Gastrocnemius medialis (tissue), 4 donors: ENCODE measurements at regions not wholly inside any gene's neighbourhood (a gene's known extent, or its start where the extent isn't known, plus 50 kb on each side); places are given as distances from the start of the nearest gene placed in this dataset.

Experiments
- ATAC-seq, 2 donors: fragments of 150-250 bp; one replicate each; pipeline ENCODE4 v1.9.1; 2016
- DNase-seq, 2 donors: peaks; one replicate each; pipeline ENCODE4 v3.0.0-alpha.2; 2019
- H3K27ac ChIP-seq, 4 donors: fragments of 200-600 bp; sonication (generic); 1 replicate in 1 of 4; 2 replicates in 3 of 4; pipeline ENCODE4 v1.5.1; 2016 to 2018; ENCODE audit warnings: mild to moderate bottlenecking in 2 of 4, moderate library complexity in 1 of 4
- H3K27me3 ChIP-seq, 3 donors: fragments of 200-600 bp; sonication (generic) in 2 of 3; 1 replicate in 1 of 3; 2 replicates in 2 of 3; pipeline versions ENCODE4 v1.5.1 to v1.6.0; 2016 to 2019; ENCODE audit warnings: mild to moderate bottlenecking in 1 of 3, moderate library complexity in 1 of 3
- H3K36me3 ChIP-seq, 2 donors: fragments of 200-600 bp; sonication (generic) in 1 of 2; one replicate each; pipeline ENCODE4 v1.5.1; 2017 to 2018
- H3K4me1 ChIP-seq, 2 donors: fragments of 200-600 bp; sonication (generic) in 1 of 2; one replicate each; pipeline ENCODE4 v1.5.1; 2016 to 2017; ENCODE audit warnings: mild to moderate bottlenecking in 2 of 2
- H3K4me3 ChIP-seq, 4 donors: fragments of 200-600 bp; sonication (generic) in 3 of 4; 1 replicate in 1 of 4; 2 replicates in 3 of 4; pipeline ENCODE4 v1.5.1; 2016 to 2019; ENCODE audit warnings: mild to moderate bottlenecking in 2 of 4
- H3K9me3 ChIP-seq, 3 donors: fragments of 200-600 bp; sonication (generic) in 2 of 3; 1 replicate in 1 of 3; 2 replicates in 2 of 3; pipeline ENCODE4 v1.5.1; 2016 to 2019
- POLR2A ChIP-seq, 2 donors: fragments of 450-650 bp; IDR thresholded peaks; one replicate each; pipeline ENCODE4 v1.6.1; 2017; ENCODE audit warnings: antibody characterized with exemption in 2 of 2, mild to moderate bottlenecking in 2 of 2, moderate library complexity in 2 of 2
- in situ Hi-C, 4 donors: fragments of 200-750 bp; cut with MboI; loops; one replicate each; pipeline versions ENCODE4 v1.15.0 to v1.8.0; 2017; ENCODE audit warnings: low sequenced_read_pairs in 4 of 4
- intact Hi-C: fragments of 100-400 bp; cut with DNase I; formaldehyde crosslinking; loops from one replicate; pipeline ENCODE4 v1.15.1; 2023; ENCODE audit warnings: low total_unique reads
- TF ChIP-seq, protein P1 (sequence below), 5 experiments: fragments of 450-650 bp in 3 of 5; fragments of 200-600 bp in 2 of 5; sonication (generic) in 2 of 5; IDR thresholded peaks in 4 of 5; conservative IDR thresholded peaks in 1 of 5; 1 replicate in 4 of 5; 2 replicates in 1 of 5; pipeline ENCODE4 v1.5.1; 2016 to 2019; ENCODE audit warnings: antibody characterized with exemption in 5 of 5, mild to moderate bottlenecking in 3 of 5, moderate library complexity in 3 of 5

DNA sequence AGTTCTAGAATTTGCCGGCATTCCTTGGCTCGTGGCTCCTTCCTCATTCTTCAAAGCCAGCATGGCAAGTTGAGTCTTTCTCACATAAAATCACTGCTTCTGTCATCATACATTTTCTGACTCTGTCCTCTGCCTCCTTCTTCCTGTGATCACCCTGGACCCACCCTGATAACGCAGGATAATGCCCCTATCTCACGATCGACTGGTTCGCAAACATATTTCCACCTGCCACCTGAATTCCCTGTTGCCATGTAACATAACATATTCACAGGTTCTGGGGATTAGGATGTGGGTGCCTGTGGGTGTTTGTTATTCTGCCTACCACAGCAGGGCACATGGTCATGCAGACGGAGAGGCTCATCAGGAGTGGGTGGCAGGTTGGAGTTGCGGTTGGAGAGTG, 177.7 kb downstream of the NHLRC3 start:
- no peaks in the 10 kb centered on the region for H3K36me3 ChIP-seq
- in situ Hi-C loops (no loop called here), intact Hi-C loops (no loop called here)
- H3K27ac ChIP-seq, result no peak overlapping the region
- no peaks in the 10 kb centered on the region for H3K4me1 ChIP-seq
- DNase-seq (no peak), ATAC-seq (no peak)
- no peak overlapping the region for H3K4me3 ChIP-seq
- no peaks in the 10 kb centered on the region for H3K9me3 ChIP-seq
- H3K27me3 ChIP-seq, result no peaks in the 10 kb centered on the region
- TF ChIP-seq, protein P1, sequence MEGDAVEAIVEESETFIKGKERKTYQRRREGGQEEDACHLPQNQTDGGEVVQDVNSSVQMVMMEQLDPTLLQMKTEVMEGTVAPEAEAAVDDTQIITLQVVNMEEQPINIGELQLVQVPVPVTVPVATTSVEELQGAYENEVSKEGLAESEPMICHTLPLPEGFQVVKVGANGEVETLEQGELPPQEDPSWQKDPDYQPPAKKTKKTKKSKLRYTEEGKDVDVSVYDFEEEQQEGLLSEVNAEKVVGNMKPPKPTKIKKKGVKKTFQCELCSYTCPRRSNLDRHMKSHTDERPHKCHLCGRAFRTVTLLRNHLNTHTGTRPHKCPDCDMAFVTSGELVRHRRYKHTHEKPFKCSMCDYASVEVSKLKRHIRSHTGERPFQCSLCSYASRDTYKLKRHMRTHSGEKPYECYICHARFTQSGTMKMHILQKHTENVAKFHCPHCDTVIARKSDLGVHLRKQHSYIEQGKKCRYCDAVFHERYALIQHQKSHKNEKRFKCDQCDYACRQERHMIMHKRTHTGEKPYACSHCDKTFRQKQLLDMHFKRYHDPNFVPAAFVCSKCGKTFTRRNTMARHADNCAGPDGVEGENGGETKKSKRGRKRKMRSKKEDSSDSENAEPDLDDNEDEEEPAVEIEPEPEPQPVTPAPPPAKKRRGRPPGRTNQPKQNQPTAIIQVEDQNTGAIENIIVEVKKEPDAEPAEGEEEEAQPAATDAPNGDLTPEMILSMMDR (IDR thresholded peaks at IDR 0.05 in 4 of 5, conservative IDR thresholded peaks at IDR 0.05 in 1 of 5), result no peak
- no peak for TF ChIP-seq POLR2A (IDR thresholded peaks at IDR 0.05)

DNA sequence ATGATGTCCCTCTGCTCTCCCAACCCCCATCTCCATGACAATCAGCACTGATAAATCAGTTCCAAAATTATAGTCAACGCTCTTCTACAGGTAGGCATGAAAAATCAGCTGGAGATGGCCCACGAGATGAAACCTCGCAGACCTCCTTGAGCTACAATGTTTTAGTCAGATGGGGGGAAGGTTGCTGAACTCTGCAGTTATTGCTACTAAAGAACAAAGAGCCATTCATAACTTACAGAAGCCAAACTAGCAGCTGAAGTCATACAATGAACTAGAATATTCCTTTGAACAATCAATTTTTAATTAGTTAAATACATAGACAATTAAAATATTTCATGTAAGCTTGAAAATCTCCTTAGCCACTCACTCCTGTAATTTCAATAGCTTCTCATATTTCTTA, 179.2 kb downstream of the NHLRC3 start:
- Histone ChIP-seq H3K4me1 (no peaks in the 10 kb centered on the region), H3K9me3 (no peaks in the 10 kb centered on the region), H3K4me3 (no peak overlapping the region), H3K27me3 (no peaks in the 10 kb centered on the region), H3K27ac (no peak overlapping the region), H3K36me3 (no peaks in the 10 kb centered on the region)
- DNase-seq, result no peak
- in situ Hi-C loops, result no loop called here
- intact Hi-C loops, result no loop called here
- ATAC-seq, result no peak
- TF ChIP-seq POLR2A (IDR thresholded peaks at IDR 0.05), result no peak
- TF ChIP-seq, protein P1 (IDR thresholded peaks at IDR 0.05 in 4 of 5, conservative IDR thresholded peaks at IDR 0.05 in 1 of 5), result no peak

DNA sequence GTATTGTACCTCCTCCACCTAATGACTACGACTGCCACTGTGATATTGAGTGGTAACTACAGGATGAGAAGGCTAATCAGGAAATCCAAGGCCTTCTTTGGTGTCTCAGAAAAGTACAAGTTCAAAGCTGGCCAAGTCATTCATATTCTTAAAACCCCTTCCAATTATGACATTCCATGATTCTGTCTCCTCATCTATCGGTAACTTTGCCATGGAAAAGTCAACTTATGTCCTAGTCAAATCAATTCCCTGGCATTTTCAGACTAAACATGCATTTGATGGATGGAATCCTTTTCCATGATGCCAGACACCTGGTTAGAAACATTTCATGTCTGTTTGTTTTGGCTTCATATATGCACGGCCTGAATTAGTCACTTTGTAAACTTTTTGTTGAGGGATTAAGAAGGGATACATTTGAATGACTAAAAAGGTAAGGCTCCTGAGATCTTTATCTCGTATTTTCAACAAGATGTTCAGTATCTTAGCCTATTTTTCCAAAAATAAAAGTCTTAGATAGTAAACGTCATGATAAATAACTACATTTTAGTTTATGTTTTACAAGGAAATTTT, 186.5 kb downstream of the NHLRC3 start:
- H3K9me3 ChIP-seq, result no peaks in the 10 kb centered on the region
- H3K27me3 ChIP-seq, result no peaks in the 10 kb centered on the region
- H3K4me3 ChIP-seq, result no peak overlapping the region
- H3K36me3 ChIP-seq, result no peaks in the 10 kb centered on the region
- no peak for DNase-seq
- TF ChIP-seq, protein P1 (IDR thresholded peaks at IDR 0.05 in 4 of 5, conservative IDR thresholded peaks at IDR 0.05 in 1 of 5), result no peak
- no peak for TF ChIP-seq POLR2A (IDR thresholded peaks at IDR 0.05)
- no peaks in the 10 kb centered on the region for H3K4me1 ChIP-seq
- H3K27ac ChIP-seq, result no peak overlapping the region
- in situ Hi-C loops, result no loop called here
- intact Hi-C loops, result no loop called here
- no peak for ATAC-seq

DNA sequence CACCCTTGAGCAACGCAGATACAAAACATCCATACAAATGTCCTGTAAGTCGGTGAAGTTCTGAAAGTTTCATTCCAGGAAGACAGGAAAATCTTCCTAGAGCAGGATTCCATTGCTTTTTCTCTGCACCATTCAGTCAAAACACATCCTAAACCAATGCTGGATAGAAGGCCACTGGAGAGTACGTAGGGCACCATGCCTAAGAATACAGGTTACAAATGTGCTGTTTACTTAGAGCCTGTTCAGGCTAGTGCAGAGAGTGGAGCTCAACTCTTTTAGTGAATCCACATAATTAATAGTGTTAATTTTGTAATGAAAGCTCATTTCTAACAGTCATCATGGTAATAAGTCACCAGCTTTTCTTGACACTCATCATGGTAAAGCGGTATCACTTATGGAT, 187.6 kb downstream of the NHLRC3 start:
- H3K27ac ChIP-seq, result no peak overlapping the region
- H3K9me3 ChIP-seq, result no peaks in the 10 kb centered on the region
- in situ Hi-C loops (no loop called here), intact Hi-C loops (no loop called here)
- H3K36me3 ChIP-seq, result no peaks in the 10 kb centered on the region
- TF ChIP-seq, protein P1 (IDR thresholded peaks at IDR 0.05 in 4 of 5, conservative IDR thresholded peaks at IDR 0.05 in 1 of 5), result no peak
- TF ChIP-seq POLR2A (IDR thresholded peaks at IDR 0.05), result no peak
- DNase-seq (no peak), ATAC-seq (no peak)
- H3K4me1 ChIP-seq, result no peaks in the 10 kb centered on the region
- H3K27me3 ChIP-seq, result no peaks in the 10 kb centered on the region
- no peak overlapping the region for H3K4me3 ChIP-seq

DNA sequence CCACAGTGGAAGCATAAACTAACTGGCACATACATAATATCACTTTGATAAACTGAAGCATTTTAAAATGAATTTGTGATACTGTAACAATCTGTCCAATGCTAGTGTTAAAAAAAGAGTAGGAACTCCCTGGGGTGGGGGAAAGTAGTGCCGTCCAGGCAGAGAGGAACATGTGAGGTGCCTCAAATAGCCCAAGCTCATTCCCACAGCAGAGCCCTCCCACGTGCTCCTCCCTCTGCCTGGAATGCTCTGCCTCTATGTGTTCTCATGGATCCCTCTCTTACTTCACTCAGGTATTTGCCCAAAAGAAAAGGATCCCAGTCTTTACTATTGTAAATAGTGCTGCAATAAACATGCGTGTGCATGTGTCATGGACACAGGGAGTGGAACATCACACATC, 188.1 kb downstream of the NHLRC3 start:
- in situ Hi-C loops, result no loop called here
- no peak for DNase-seq
- Histone ChIP-seq H3K9me3 (no peaks in the 10 kb centered on the region), H3K4me3 (no peak overlapping the region), H3K36me3 (no peaks in the 10 kb centered on the region), H3K4me1 (no peaks in the 10 kb centered on the region), H3K27ac (no peak overlapping the region), H3K27me3 (no peaks in the 10 kb centered on the region)
- intact Hi-C loops, result no loop called here
- TF ChIP-seq, protein P1 (IDR thresholded peaks at IDR 0.05 in 4 of 5, conservative IDR thresholded peaks at IDR 0.05 in 1 of 5), result no peak
- TF ChIP-seq POLR2A (IDR thresholded peaks at IDR 0.05), result no peak
- ATAC-seq, result no peak
